GM19397 (cell line): ENCODE measurements at regions not wholly inside any gene's neighbourhood (a gene's known extent, or its start where the extent isn't known, plus 50 kb on each side); places are given as distances from the start of the nearest gene placed in this dataset.
A peak's percentile ranks its signal among the peaks of the same experiment; 100 is the strongest.
"Not testable (repeated sequence)": the region's sequence is repeated elsewhere in the genome, so short reads cannot be mapped to it uniquely, and the experiment has no call there.

Experiments used
- ATAC-seq: cut with Tn5 transposase; IDR thresholded peaks from one replicate; pipeline ENCODE4 v1.9.1; 2021; ENCODE audit warnings: mild to moderate bottlenecking, moderate library complexity; ENCODE audit not compliant: unreplicated experiment

GRCh38 chr2:201568217-201568820 lies 75.0 kb downstream of the TMEM237 start:
- no peak for ATAC-seq

- no peak for ATAC-seq
Observed at GRCh38 chr2:201559067-201559710, 84.1 kb downstream of the TMEM237 start.

- no peak for ATAC-seq
Observed at GRCh38 chr2:201558665-201559064, 84.6 kb downstream of the TMEM237 start.

- ATAC-seq = no peak
Observed at GRCh38 chr2:201558232-201558631, 85.1 kb downstream of the TMEM237 start.

- ATAC-seq = no peak
Observed at GRCh38 chr2:201551901-201552300, 91.4 kb downstream of the TMEM237 start.

- no peak for ATAC-seq
Observed at GRCh38 chr2:201546576-201546975, 95.0 kb downstream of the STRADB start.

- no peak for ATAC-seq
Observed at GRCh38 chr2:201542291-201542690, 90.8 kb downstream of the STRADB start.

- ATAC-seq = not testable (repeated sequence)
Observed at GRCh38 chr2:201539271-201539670, 87.7 kb downstream of the STRADB start.

GRCh38 chr2:201538025-201538424 lies 86.5 kb downstream of the STRADB start:
- ATAC-seq = no peak

GRCh38 chr2:201536754-201537153 lies 85.2 kb downstream of the STRADB start:
- ATAC-seq = no peak

- no peak for ATAC-seq
Observed at GRCh38 chr2:201536046-201536445, 84.5 kb downstream of the STRADB start.

- ATAC-seq = peak; percentile 63
Observed at GRCh38 chr2:201532686-201533304, 81.3 kb downstream of the STRADB start.
